Gastrocnemius medialis (tissue), 4 donors: ENCODE measurements at regions not wholly inside any gene's neighbourhood (a gene's known extent, or its start where the extent isn't known, plus 50 kb on each side); places are given as distances from the start of the nearest gene placed in this dataset.

ENCODE experiments used
- CTCF ChIP-seq, 5 experiments: fragments of 450-650 bp in 3 of 5; fragments of 200-600 bp in 2 of 5; sonication (generic) in 2 of 5; IDR thresholded peaks in 4 of 5; conservative IDR thresholded peaks in 1 of 5; 1 replicate in 4 of 5; 2 replicates in 1 of 5; pipeline ENCODE4 v1.5.1; 2016 to 2019; ENCODE audit warnings: antibody characterized with exemption in 5 of 5, mild to moderate bottlenecking in 3 of 5, moderate library complexity in 3 of 5
- POLR2A ChIP-seq, 2 donors: fragments of 450-650 bp; IDR thresholded peaks; one replicate each; pipeline ENCODE4 v1.6.1; 2017; ENCODE audit warnings: antibody characterized with exemption in 2 of 2, mild to moderate bottlenecking in 2 of 2, moderate library complexity in 2 of 2

DNA sequence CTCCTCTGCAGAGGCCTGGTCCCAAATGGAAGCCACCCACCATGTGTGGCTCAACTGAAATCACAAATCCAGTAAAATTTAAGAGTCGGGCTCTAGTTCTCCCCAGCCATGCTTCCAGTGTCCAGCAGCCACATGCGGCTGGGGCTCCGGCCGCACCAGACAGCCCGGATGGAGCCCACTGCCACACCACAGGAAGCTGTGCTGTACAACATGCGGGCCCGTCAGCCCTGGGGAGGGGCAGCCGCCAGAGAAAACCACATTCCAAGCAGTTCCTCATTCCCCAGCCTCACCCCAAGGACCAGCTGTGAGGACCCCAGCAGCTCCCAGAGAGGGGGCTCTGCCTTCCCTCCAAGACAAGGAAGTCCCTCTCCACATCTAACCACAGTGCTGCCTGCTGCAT is 135.0 kb downstream of the NCOR2 start:
- TF ChIP-seq CTCF (IDR thresholded peaks at IDR 0.05 in 4 of 5, conservative IDR thresholded peaks at IDR 0.05 in 1 of 5) = no peak
- TF ChIP-seq POLR2A (IDR thresholded peaks at IDR 0.05) = no peak
